GM19468 (cell line): ENCODE measurements at regions not wholly inside any gene's neighbourhood (a gene's known extent, or its start where the extent isn't known, plus 50 kb on each side); places are given as distances from the start of the nearest gene placed in this dataset.
"Not testable (repeated sequence)": the region's sequence is repeated elsewhere in the genome, so short reads cannot be mapped to it uniquely, and the experiment has no call there.

Experiments
- ATAC-seq: cut with Tn5 transposase; IDR thresholded peaks from one replicate; pipeline ENCODE4 v1.9.1; 2021; ENCODE audit warnings: mild to moderate bottlenecking, moderate library complexity, moderate number of reproducible peaks; ENCODE audit not compliant: unreplicated experiment; ENCODE audit errors: extremely low read depth

- ATAC-seq = not testable (repeated sequence)
These were observed 454.2 kb downstream of the EFNB2 start for GRCh38 chr13:106081221-106081620.

GRCh38 chr13:106078191-106078590 lies 457.3 kb downstream of the EFNB2 start:
- ATAC-seq = no peak

- no peak for ATAC-seq
These were observed 458.4 kb downstream of the EFNB2 start for GRCh38 chr13:106077017-106077416.

DNA sequence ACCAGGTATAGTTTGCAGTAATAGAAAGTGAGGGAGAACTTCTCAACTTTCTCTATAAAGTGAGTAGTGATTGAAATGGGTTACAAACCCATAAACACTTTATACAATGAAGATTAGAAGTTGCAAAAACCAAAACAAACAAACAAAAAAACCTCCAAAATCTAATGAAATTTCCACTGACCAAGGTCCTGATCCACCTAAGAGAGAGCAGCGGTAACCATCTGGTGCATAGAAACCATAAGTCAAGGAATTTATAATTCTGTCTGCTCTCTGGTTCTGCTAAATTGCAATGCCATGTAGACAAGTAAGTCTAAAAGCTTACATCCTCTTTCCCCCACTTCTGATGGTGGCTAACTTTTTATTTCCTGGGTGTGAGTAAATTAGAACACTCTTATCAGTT lies 463.4 kb downstream of the EFNB2 start:
- no peak for ATAC-seq

DNA sequence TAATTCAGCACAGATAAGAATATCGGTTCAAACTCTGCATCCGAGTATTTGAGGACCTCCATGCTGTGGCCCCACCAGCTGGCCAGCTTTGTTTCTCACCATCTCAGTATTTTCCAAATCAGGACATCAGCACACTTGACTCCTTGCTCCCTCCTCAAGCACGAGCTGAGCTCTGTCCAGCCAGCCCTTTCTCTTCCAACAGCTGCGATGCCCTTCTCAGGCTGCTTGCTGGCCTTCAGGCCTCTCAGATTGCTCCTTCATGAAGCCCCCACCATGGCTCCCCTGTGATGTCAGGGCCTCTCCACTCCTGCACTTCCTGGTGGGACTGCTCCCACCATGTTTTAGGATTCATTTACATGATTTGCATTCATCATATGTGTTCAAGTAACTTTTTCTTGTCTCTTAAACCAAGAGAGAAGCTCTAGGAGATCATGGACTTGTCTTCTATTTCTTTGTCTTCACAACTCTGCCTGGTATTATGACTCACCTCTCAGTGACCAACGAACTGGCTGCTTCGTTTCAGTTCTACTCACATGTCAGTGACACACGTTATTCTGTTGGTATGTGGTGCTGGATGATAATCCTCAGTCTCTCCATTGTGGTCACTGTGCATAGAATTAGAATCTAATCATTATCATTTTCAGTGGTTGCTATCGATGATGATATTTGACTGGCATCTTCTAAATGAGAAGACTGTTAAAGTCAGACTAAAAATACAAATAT lies 471.7 kb downstream of the EFNB2 start:
- no peak for ATAC-seq

DNA sequence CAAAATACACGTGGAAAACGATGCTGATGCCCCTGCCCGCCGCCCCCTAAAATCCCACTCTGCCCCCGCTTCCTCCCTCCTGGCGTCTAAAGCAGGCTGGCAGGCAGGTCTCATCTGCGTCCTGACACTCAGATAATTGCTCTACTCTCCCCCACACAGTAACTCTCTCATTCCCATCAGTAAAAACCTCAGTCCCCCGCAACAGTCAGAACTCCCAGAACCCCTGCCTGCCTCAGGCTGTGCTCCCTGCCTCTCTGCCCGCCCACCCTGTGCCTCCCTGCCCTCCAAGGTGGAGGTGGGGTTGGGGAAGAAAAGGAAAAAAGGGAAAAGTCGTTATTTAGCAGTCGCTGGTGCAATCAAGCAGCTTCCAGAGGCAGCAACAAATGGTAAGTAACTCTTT lies 473.7 kb downstream of the EFNB2 start:
- no peak for ATAC-seq

DNA sequence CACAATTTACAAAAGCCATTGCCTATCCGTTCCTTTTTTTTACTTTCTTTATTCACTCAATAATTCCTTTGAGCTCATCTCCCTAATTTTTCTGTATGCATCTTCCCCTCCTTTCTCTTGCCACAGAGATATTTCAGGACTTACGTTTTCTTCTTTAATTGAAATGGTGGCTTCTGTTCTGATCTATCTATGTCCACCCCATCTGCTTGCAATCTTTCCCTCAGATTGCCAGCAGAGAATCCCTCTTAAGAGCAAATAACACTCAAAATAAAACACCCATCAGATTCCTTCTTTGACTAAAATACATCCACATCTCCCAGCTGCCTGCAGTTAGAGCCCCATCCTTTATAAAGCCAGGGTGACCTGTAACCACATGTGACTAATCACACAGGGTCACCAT lies 478.6 kb downstream of the EFNB2 start:
- no peak for ATAC-seq

DNA sequence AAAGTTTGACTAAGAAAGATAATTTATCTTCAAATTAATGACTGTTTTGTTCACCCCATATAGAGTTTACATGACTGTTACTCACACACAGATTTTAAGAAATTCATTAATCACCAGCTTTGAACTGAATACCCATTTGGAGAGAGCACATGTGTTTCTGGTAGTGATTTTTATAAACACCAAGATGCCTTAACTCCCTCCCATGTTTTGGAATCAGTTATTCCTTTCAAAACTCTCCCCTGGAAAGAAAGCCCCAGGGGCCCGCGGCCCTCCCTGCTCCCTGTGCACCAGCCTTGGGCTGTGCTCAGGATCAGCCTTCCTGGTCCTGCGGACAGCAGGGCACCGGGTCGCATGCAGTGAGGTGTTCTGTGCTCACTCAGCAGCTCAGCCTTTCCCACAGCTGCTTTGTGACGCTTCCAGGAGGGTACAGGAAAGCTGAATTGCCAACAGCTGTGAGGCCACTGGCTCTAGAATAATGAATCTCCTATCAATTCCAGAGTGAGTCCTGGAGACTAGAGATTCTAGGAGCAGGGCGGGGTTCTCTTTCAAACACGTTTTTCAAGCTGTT lies 483.2 kb downstream of the EFNB2 start:
- no peak for ATAC-seq

- ATAC-seq = no peak
These were observed 486.3 kb downstream of the EFNB2 start for GRCh38 chr13:106049171-106049570.

DNA sequence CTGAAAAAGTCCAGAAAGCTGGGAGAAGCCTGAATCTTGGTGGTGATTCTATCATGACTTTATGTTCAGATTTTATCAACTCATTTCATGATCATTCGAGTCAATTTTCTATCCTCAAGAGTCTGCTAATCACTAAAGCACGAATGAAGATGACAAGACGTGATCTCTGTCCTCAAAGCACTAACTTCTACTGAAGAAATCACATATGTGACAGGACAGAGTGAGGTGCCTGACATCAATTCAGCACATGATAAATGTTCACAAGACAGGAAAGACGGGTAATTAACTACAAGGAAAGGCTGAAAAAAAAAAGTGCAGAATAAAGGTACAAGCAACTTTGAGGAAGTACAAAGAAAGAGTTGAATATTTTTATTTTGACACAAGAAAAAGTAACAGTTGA lies 487.1 kb downstream of the EFNB2 start:
- no peak for ATAC-seq

DNA sequence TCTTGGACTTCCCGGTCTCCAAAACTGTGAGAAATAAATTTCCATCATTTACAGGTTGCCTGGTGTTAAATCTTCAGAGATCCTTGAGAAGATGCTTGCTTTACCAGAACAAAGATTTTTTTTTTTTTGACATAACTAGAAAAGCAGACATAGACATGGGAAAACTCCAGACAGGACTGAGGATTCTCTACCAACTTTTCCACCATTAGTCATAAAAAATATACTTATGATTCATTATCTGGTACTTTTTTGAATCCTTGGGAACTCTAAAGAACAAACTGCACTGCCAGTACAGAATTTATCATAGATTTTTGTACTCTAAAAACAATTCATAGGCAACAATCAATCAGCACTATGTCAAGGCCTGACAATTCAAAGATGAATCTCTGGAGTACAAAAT lies 487.6 kb downstream of the EFNB2 start:
- no peak for ATAC-seq

DNA sequence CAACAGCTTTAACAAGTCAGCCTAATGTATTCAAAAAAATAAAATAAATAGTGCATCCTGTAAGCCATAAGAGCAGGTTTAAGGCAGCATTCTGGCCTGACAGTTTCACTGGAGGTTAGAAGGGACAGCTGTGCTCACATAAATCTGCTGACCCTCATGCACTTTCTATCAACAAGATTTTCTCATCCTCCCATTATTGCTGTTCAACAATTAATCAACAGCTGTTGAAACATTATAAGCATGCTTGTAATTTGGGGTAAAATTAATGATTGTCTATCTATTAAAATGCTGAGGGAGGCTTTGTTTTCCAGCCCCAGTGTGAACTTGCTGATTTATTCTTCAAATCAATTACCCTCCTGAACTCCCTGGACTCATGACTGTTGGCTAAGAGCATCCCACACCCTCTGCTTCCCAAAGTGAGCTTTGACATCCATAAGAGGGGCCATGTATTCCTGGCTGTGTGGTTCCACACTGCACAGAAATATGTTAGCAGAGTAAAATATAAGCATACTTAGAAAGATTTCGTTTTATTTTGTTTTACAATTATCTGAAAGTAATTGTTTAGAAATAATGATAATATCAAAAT lies 492.4 kb downstream of the EFNB2 start:
- no peak for ATAC-seq

GRCh38 chr13:106041445-106041844 lies 494.0 kb downstream of the EFNB2 start:
- no peak for ATAC-seq

DNA sequence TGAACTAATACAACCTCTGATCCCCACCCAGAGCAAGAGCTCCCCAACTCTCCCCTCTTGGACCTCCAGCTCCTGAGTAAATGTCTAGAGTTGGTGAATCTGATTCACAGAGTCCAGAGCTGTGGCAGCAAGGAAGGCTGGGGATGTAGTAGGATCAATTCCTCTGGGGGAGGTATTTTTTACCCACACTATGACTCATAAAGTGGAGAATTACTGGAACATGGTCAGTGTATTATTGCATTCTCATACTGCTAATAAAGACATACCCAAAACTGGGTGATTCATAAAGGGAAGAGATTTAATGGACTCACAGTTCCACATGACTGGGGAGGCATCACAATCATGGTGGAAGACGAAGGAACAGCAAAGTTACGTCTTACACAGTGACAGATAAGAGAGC lies 496.7 kb downstream of the EFNB2 start:
- no peak for ATAC-seq

DNA sequence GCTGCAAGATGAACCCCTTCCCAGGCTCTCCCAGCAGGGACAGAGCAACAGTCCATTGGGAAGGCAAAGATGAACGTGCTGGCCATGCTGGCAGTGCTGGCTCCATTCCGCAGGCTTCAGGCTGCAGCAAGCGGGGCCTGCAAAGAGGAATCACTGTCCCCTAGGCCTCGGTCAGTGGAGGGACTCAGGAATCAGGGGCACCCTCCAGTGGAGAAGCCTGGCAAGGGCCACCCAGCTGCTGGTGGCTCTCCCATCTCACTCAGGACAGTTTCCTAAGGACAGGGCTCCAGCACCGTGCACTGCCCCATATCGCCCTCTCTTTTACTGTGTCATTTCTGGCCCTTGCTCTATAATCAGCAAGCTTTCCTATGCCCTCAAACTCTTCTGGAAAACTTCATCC lies 498.6 kb downstream of the EFNB2 start:
- no peak for ATAC-seq

GRCh38 chr13:106034201-106034600 lies 501.3 kb downstream of the EFNB2 start:
- no peak for ATAC-seq

DNA sequence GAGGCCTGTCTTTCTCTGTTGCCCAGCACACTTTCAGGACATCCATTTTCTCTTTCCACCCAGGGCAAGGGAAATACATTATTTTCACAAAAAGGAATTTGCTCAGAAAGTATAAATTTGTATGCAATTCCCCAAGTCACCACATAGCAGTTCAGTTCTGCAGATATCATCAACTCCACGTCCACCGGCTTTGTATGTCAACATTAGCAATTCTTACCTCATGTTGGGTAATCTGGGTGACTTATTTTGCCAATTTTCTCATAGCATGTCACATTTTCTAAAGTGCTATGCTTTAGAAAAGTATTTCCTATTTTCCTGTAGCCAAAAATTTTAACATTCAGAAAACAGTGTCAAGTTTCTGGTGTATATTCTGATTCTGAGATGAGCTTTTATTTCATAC lies 501.8 kb downstream of the EFNB2 start:
- ATAC-seq = no peak

GRCh38 chr13:106032441-106032840 lies 503.0 kb downstream of the EFNB2 start:
- ATAC-seq = no peak

GRCh38 chr13:106029676-106030290 lies 505.7 kb downstream of the EFNB2 start:
- no peak for ATAC-seq

- no peak for ATAC-seq
These were observed 506.6 kb downstream of the EFNB2 start for GRCh38 chr13:106028911-106029310.

DNA sequence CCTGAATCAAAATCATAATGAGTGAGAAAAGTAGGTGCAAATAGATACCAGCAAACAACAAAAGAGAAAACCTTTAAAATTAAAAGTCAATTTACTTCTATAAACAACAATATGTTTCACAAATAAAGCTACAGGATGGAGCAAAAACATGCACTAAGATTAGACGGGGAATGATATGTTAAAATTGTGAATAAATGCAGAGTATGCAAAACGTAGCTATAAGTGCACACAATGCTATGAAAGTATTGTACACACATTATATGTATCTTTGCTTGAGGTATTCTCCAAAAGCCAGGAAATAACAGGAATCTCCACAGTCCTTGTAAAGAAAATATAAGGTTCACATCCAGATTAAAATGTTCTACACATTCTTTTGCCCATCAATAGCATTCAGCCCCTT lies 523.9 kb downstream of the EFNB2 start:
- ATAC-seq = no peak
